K562 (cell line): ENCODE measurements at regions not wholly inside any gene's neighbourhood (a gene's known extent, or its start where the extent isn't known, plus 50 kb on each side); places are given as distances from the start of the nearest gene placed in this dataset.

Experiments used
- ATAC-seq: fragments of 200-7000 bp; cut with Tn5 transposase; 3 replicates; pipeline ENCODE4 v1.9.1; 2020; ENCODE audit warnings: moderate library complexity
- BruUV-seq: library from RNA; stranded (reverse); fragments of 400-500 nt; replicated peaks from 2 replicates; lab custom pipeline; 2021; lab: Mats Ljungman, UMichigan
- CTCF ChIA-PET: fragments of 300-600 bp; formaldehyde crosslinking; extraction: SDS; loops from one replicate; lab custom pipeline; 2021; ENCODE audit warnings: low intra/inter-chr PET ratio; lab: Yijun Ruan, JAX
- POLR2A ChIA-PET: fragments of 300-600, 350-650 bp; sonication (Branson Sonifier 250); formaldehyde crosslinking; extraction: SDS; loops from one replicate; lab custom pipeline; 2021; ENCODE audit warnings: antibody characterized with exemption, inconsistent platforms; lab: Yijun Ruan, JAX
- DNase-seq, 4 experiments: peaks; one replicate each; pipeline versions ENCODE4 v3.0.0 to v3.0.0-alpha.2; 2011 to 2018; ENCODE audit warnings: low spot score in 3 of 4, mixed read lengths in 3 of 4; ENCODE audit errors: extremely low read depth in 1 of 4
- FAIRE-seq: peaks from 2 replicates; lab custom pipeline; 2011; peaks lifted over from hg19 to GRCh38; lab: Jason Lieb, UNC
- H2AFZ ChIP-seq: 2 replicates; pipeline ENCODE4 v1.6.0; 2011; ENCODE audit warnings: low read depth, low read length, control low read depth, inconsistent platforms
- H3K27ac ChIP-seq: fragments of 200-600 bp; 3 replicates; pipeline ENCODE4 v1.8.0; 2011; ENCODE audit warnings: low read depth, mild to moderate bottlenecking, control low read depth, inconsistent platforms, low read length, moderate library complexity, mixed read lengths; ENCODE audit errors: extremely low read depth
- H3K27me3 ChIP-seq, 2 experiments: fragments of 300-600 bp in 1 of 2; 2 replicates in 1 of 2; 3 replicates in 1 of 2; pipeline versions ENCODE4 v1.6.0 to v1.8.0; 2011; ENCODE audit warnings: inconsistent platforms in 2 of 2, low read length in 2 of 2, mild to moderate bottlenecking in 1 of 2, mixed read lengths in 1 of 2, moderate library complexity in 1 of 2; ENCODE audit not compliant: control insufficient read depth in 2 of 2, insufficient read depth in 2 of 2
- H3K36me3 ChIP-seq: fragments of 300-600 bp; 3 replicates; pipeline ENCODE4 v1.8.0; 2011; ENCODE audit warnings: mild to moderate bottlenecking, low read length, inconsistent platforms; ENCODE audit not compliant: control insufficient read depth, insufficient read depth
- H3K4me1 ChIP-seq, 2 experiments: fragments of 200-600 bp in 1 of 2; replicated peaks in 1 of 2; 2 replicates in 1 of 2; 3 replicates in 1 of 2; pipeline versions ENCODE4 v1.5.1 to v1.8.0; 2011; ENCODE audit warnings: inconsistent platforms in 2 of 2, low read length in 2 of 2, mild to moderate bottlenecking in 1 of 2, mixed read lengths in 1 of 2, moderate library complexity in 1 of 2; ENCODE audit not compliant: control insufficient read depth in 2 of 2, insufficient read depth in 2 of 2
- H3K4me2 ChIP-seq: 2 replicates; pipeline ENCODE4 v1.6.1; 2011; ENCODE audit warnings: low read length, control low read depth, inconsistent platforms, mixed read lengths; ENCODE audit not compliant: insufficient read depth
- H3K4me3 ChIP-seq: fragments of 200-600 bp; sonication (generic), shearing (Covaris generic); 2 replicates; pipeline ENCODE4 v1.5.1; 2016; ENCODE audit warnings: control low read depth, inconsistent platforms
- H3K79me2 ChIP-seq: fragments of 200-600 bp; 3 replicates; pipeline ENCODE4 v1.8.0; 2011; ENCODE audit warnings: low read length, inconsistent platforms; ENCODE audit not compliant: control insufficient read depth, insufficient read depth
- H3K9ac ChIP-seq, 2 experiments: 2 replicates each; pipeline versions ENCODE4 v1.6.0 to v1.6.1; 2011; ENCODE audit warnings: low read depth in 2 of 2, low read length in 2 of 2, control low read depth in 1 of 2, inconsistent platforms in 1 of 2, mild to moderate bottlenecking in 1 of 2, mixed read lengths in 1 of 2; ENCODE audit not compliant: insufficient read depth in 1 of 2
- H3K9me1 ChIP-seq: one replicate; pipeline ENCODE4 v1.6.0; 2011; ENCODE audit warnings: inconsistent platforms, mild to moderate bottlenecking, low read length, moderate library complexity; ENCODE audit not compliant: control insufficient read depth, insufficient read depth
- H3K9me3 ChIP-seq: replicated peaks from 2 replicates; pipeline ENCODE4 v1.5.1; 2011; ENCODE audit warnings: low read depth, low read length, inconsistent platforms; ENCODE audit not compliant: control insufficient read depth, insufficient read depth
- H4K20me1 ChIP-seq: replicated peaks from 2 replicates; pipeline ENCODE4 v1.6.1; 2011; ENCODE audit warnings: low read length, inconsistent platforms, mixed read lengths; ENCODE audit not compliant: control insufficient read depth, insufficient read depth
- FOXA3 ChIP-seq, 2 experiments: fragments of 450-650 bp in 1 of 2; sonication (generic) in 1 of 2; formaldehyde crosslinking; IDR thresholded peaks in 1 of 2; conservative IDR thresholded peaks in 1 of 2; 2 replicates each; pipeline versions ENCODE4 v1.4.0 to v1.8.0; 2020 to 2022; ENCODE audit warnings: mild to moderate bottlenecking in 2 of 2, missing genetic modification reagents in 1 of 2
- JUND ChIP-seq, 2 experiments: IDR thresholded peaks; 2 replicates in 1 of 2; 3 replicates in 1 of 2; pipeline ENCODE4 v1.6.1; 2011; ENCODE audit warnings: borderline replicate concordance in 2 of 2, low read depth in 2 of 2, low read length in 2 of 2, improper control_type of control experiment in 1 of 2, missing biosample characterization in 1 of 2, missing genetic modification characterization in 1 of 2, missing genetic modification reagents in 1 of 2
- KDM1A ChIP-seq, 2 experiments: fragments of 450-650 bp; IDR thresholded peaks; 2 replicates each; pipeline ENCODE4 v1.6.1; 2016; ENCODE audit warnings: mild to moderate bottlenecking in 2 of 2
- KLF16 ChIP-seq: IDR thresholded peaks from 2 replicates; pipeline ENCODE4 v1.6.1; 2016; ENCODE audit warnings: antibody characterized with exemption
- MYNN ChIP-seq, 2 experiments: sonication (generic); formaldehyde crosslinking in 1 of 2; IDR thresholded peaks; 2 replicates each; pipeline versions ENCODE4 v1.5.0 to v1.6.1; 2016 to 2020; ENCODE audit warnings: antibody characterized with exemption in 1 of 2, missing genetic modification reagents in 1 of 2
- NFIC ChIP-seq: fragments of 450-650 bp; IDR thresholded peaks from 2 replicates; pipeline ENCODE4 v1.6.1; 2017; ENCODE audit warnings: mild to moderate bottlenecking, inconsistent platforms
- TARDBP ChIP-seq: fragments of 450-650 bp; IDR thresholded peaks from 2 replicates; pipeline ENCODE4 v1.6.1; 2016
- ZNF316 ChIP-seq: fragments of 450-650 bp; IDR thresholded peaks from 2 replicates; pipeline ENCODE4 v1.6.1; 2016
- WGBS: fragments of 100-300 bp; shearing (Covaris generic); methylation state at CpG from one replicate; pipeline ENCODE4 v1.1.6; 2016; ENCODE audit warnings: low coverage, mixed read lengths; ENCODE audit not compliant: insufficient coverage; ENCODE audit errors: missing lambda C conversion rate; 5-methylcytosine and 5-hydroxymethylcytosine counted together
- in situ Hi-C: fragments of 300-500 bp; cut with MboI; formaldehyde crosslinking; loops from 4 replicates; pipeline ENCODE4 v1.15.0; 2018; ENCODE audit warnings: inconsistent platforms, mixed read lengths
- intact Hi-C: fragments of 100-400 bp; cut with micrococcal nuclease; formaldehyde crosslinking; loops from 2 replicates; pipeline ENCODE4 v1.14.2; 2022
- TF ChIP-seq, protein P1 (sequence below): fragments of 250-450 bp; sonication (Bioruptor Pico); IDR thresholded peaks from 2 replicates; pipeline ENCODE4 v1.9.0; 2021; ENCODE audit warnings: mild to moderate bottlenecking, inconsistent platforms
- TF ChIP-seq, protein P2 (sequence below), 2 experiments: fragments of 450-650 bp in 1 of 2; sonication (generic) in 1 of 2; formaldehyde crosslinking in 1 of 2; IDR thresholded peaks in 1 of 2; conservative IDR thresholded peaks in 1 of 2; 2 replicates each; pipeline versions ENCODE4 v1.6.1 to v1.8.1; 2016 to 2023; ENCODE audit warnings: mild to moderate bottlenecking in 2 of 2, moderate library complexity in 2 of 2, inconsistent platforms in 1 of 2, missing genetic modification reagents in 1 of 2

DNA sequence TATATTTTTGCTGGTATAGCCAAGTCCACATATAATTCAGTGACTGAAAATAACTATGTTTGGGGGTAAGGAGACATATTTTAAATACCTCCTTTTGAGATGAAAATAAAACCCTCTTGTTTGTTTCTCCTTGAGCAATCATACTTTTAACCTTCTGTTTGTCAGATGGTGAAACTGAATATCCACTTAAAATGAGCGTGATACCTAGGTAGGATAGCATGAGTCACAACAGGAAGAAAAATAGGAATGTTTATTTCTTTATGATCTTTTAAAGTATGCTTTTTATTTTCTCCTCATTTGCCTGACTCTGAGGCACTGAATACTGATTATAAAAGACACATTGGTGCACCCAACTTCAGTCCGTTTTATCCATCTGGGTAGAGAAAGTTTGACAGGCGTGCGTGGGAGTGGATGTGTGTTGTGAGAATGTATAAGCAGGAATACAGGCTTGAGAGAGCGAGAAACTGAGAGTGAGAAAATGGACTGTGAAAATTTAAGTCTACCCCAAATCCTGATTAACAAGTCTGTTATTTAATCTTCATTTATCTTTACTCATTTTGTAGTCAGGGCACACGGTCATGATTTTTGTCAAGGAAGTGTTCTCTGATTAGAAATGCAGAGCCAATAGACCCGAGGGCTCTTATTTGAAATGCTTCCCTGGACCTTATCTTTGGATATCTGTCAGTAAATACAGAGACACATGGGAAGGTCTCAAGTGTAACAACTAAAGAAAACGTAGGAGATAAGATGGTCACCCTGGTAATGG lies 62.1 kb upstream of the ANTXR2 start (continued):
- TF ChIP-seq FOXA3 (CRISPR knock-in tag; conservative IDR thresholded peaks at IDR 0.05 in 1 of 2, IDR thresholded peaks at IDR 0.05 in 1 of 2) (peak; percentile 73 to 96), ZNF316 (no peak), MYNN (IDR thresholded peaks at IDR 0.05) (peak; percentile 96), MYNN (CRISPR knock-in tag; IDR thresholded peaks at IDR 0.05) (no peak)
- TF ChIP-seq, protein P1, sequence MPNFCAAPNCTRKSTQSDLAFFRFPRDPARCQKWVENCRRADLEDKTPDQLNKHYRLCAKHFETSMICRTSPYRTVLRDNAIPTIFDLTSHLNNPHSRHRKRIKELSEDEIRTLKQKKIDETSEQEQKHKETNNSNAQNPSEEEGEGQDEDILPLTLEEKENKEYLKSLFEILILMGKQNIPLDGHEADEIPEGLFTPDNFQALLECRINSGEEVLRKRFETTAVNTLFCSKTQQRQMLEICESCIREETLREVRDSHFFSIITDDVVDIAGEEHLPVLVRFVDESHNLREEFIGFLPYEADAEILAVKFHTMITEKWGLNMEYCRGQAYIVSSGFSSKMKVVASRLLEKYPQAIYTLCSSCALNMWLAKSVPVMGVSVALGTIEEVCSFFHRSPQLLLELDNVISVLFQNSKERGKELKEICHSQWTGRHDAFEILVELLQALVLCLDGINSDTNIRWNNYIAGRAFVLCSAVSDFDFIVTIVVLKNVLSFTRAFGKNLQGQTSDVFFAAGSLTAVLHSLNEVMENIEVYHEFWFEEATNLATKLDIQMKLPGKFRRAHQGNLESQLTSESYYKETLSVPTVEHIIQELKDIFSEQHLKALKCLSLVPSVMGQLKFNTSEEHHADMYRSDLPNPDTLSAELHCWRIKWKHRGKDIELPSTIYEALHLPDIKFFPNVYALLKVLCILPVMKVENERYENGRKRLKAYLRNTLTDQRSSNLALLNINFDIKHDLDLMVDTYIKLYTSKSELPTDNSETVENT (CRISPR knock-in tag), result no peak

DNA sequence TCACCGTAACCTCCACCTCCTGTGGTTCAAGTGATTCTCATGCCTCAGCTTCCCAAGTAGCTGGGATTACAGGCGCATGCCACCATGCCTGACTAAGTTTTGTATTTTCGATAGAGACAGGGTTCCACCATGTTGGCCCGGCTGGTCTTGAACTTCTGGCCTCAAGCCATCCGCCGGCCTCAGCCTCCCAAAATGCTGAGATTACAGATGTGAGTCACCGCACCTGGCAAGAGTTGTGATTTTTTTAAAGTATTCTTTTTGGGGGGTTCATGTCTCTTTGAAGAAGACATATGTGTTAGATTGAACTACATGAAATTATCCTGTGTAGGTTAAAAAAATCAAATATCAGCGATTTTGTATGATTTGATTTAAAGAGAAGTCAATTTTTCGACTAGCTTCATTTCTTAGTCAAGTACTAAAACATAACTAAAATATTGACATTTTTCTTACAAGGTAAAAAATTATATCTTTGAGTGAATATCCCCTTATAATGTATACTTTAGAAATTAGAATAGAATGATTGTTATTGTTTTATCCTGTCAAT lies 60.3 kb upstream of the ANTXR2 start:
- BruUV-seq, result no TSS peak
- ChIA-PET CTCF (no interaction called here), POLR2A (no interaction called here)
- no peak overlapping the region for H3K4me3 ChIP-seq
- no peaks in the 10 kb centered on the region for H3K9me1 ChIP-seq
- intact Hi-C loops, result no loop called here
- H3K4me1 ChIP-seq, result peaks cover 4 to 60% of the 10 kb centered on the region in 2 experiments; a peak in 4 of 5 replicates
- H4K20me1 ChIP-seq, result no peaks in the 10 kb centered on the region
- no peaks in the 10 kb centered on the region for H3K27me3 ChIP-seq
- no peaks in the 10 kb centered on the region for H3K79me2 ChIP-seq
- no peak overlapping the region for H3K9ac ChIP-seq
- no peaks in the 10 kb centered on the region for H3K36me3 ChIP-seq
- ATAC-seq (no peak), DNase-seq (no peak), FAIRE-seq (no peak)
- 41% methylated on average over 9 of the region's 9 CpGs for WGBS
- no peak overlapping the region for H2AFZ ChIP-seq
- H3K27ac ChIP-seq, result no peak overlapping the region
- H3K9me3 ChIP-seq, result no peaks in the 10 kb centered on the region
- in situ Hi-C loops, result no loop called here
- no peak overlapping the region for H3K4me2 ChIP-seq
- TF ChIP-seq KDM1A (IDR thresholded peaks at IDR 0.05), result peak; percentile 85 to 88
- no peak for TF ChIP-seq KLF16
- TF ChIP-seq JUND (IDR thresholded peaks at IDR 0.05; ENCODE audit: borderline replicate concordance, low read depth, low read length), result 0 out of 2 replicates have a peak, but pooled peaks have one; percentile 7
- TF ChIP-seq JUND (tag; IDR thresholded peaks at IDR 0.05; ENCODE audit: borderline replicate concordance, low read depth, low read length), result no peak; the same call in 2 of the 3 replicates
- no peak for TF ChIP-seq TARDBP
- TF ChIP-seq NFIC, result peak; percentile 52; the same call in 1 of the 2 replicates
- TF ChIP-seq, protein P2, sequence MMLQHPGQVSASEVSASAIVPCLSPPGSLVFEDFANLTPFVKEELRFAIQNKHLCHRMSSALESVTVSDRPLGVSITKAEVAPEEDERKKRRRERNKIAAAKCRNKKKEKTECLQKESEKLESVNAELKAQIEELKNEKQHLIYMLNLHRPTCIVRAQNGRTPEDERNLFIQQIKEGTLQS (IDR thresholded peaks at IDR 0.05), result peak; percentile 38; the same call in 1 of the 2 replicates
- TF ChIP-seq, protein P2 (CRISPR knock-in tag; conservative IDR thresholded peaks at IDR 0.05), result no peak
